Stomach (tissue), 8 donors: ENCODE measurements at regions not wholly inside any gene's neighbourhood (a gene's known extent, or its start where the extent isn't known, plus 50 kb on each side); places are given as distances from the start of the nearest gene placed in this dataset.
A peak's percentile ranks its signal among the peaks of the same experiment; 100 is the strongest.

ENCODE experiments used
- DNase-seq, 2 donors: peaks; one replicate each; pipeline versions ENCODE4 v3.0.0 to v3.0.0-alpha.2; 2013 to 2019
- H3K27ac ChIP-seq, 5 donors: fragments of 200-600 bp in 4 of 5; sonication (generic) in 4 of 5; one replicate each; pipeline ENCODE4 v1.5.1; 2013 to 2019; ENCODE audit warnings: mild to moderate bottlenecking in 1 of 5, moderate library complexity in 1 of 5
- H3K27me3 ChIP-seq, 3 donors: fragments of 200-600 bp; sonication (generic); one replicate each; pipeline ENCODE4 v1.5.1; 2017 to 2019; ENCODE audit warnings: mixed run types in 1 of 3
- H3K36me3 ChIP-seq, 4 donors: fragments of 200-600 bp; sonication (generic); 1 replicate in 3 of 4; 2 replicates in 1 of 4; pipeline ENCODE4 v1.5.1; 2016 to 2019
- H3K4me1 ChIP-seq, 4 donors: fragments of 200-600 bp; sonication (generic); one replicate each; pipeline ENCODE4 v1.5.1; 2016 to 2019
- H3K4me3 ChIP-seq, 4 donors: fragments of 200-600 bp; sonication (generic) in 3 of 4; one replicate each; pipeline ENCODE4 v1.5.1; 2016 to 2019; ENCODE audit warnings: mild to moderate bottlenecking in 1 of 4
- H3K9me3 ChIP-seq, 4 donors: fragments of 200-600 bp; sonication (generic); one replicate each; pipeline ENCODE4 v1.5.1; 2016 to 2019
- EP300 ChIP-seq: sonication (generic); formaldehyde crosslinking; IDR thresholded peaks from one replicate; pipeline ENCODE4 v1.6.1; 2017; ENCODE audit warnings: antibody characterized with exemption
- POLR2A ChIP-seq, 4 donors: fragments of 450-650 bp; IDR thresholded peaks; one replicate each; pipeline ENCODE4 v1.6.1; 2016; ENCODE audit warnings: antibody characterized with exemption in 4 of 4, control low read depth in 2 of 4, mild to moderate bottlenecking in 1 of 4, moderate library complexity in 1 of 4
- POLR2AphosphoS5 ChIP-seq, 3 donors: sonication (generic); formaldehyde crosslinking; IDR thresholded peaks; one replicate each; pipeline ENCODE4 v1.6.1; 2016; ENCODE audit warnings: antibody characterized with exemption in 3 of 3
- WGBS, 5 donors: extraction: QIAGEN DNeasy Blood & Tissue Kit in 3 of 5; methylation state at CpG; one replicate each; pipeline versions ENCODE4 v1.1.5 to v1.1.7; 2013 to 2018; 5-methylcytosine and 5-hydroxymethylcytosine counted together
- intact Hi-C: fragments of 100-400 bp; cut with DNase I; formaldehyde crosslinking; loops from one replicate; pipeline ENCODE4 v1.15.1; 2023; ENCODE audit warnings: low total_unique reads
- TF ChIP-seq, protein P1 (sequence below), 7 experiments: fragments of 450-650 bp in 4 of 7; fragments of 200-600 bp in 3 of 7; sonication (generic) in 3 of 7; IDR thresholded peaks; one replicate each; pipeline ENCODE4 v1.5.1; 2016 to 2019; ENCODE audit warnings: antibody characterized with exemption in 7 of 7, control low read depth in 2 of 7, mild to moderate bottlenecking in 1 of 7
- donor health status: healthy with polysubstance abuse.
- donor health status: Bipolar disorder and iron deficiency.
- donor health status: healthy.

DNA sequence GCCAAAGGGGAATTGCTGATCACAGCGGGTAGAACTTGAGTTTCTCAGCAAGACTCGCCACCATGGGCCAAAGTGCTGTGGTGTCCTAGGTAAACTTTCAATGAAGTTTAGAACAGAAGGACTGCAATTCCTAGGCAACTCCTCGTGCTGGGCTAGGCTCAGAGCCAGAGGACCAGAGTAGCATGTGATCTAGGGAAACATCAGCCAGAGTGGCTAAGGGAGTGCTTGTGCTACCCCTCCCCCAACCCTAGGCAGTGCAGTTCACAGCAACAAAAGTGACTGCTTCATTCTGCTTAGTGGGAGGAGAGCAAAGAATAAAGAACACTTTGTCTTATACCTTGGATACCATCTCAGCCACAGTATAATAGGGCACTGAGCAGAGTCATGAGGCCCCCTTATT is 1658.6 kb upstream of the MIR17HG start:
- Histone ChIP-seq H3K27ac (no peak overlapping the region), H3K9me3 (no peaks in the 10 kb centered on the region), H3K36me3 (no peaks in the 10 kb centered on the region), H3K4me3 (no peak overlapping the region), H3K4me1 (no peaks in the 10 kb centered on the region), H3K27me3 (no peaks in the 10 kb centered on the region)
- peak in 1 of 2 donors; percentile 30 for DNase-seq
- 57 to 77% (median 68%) methylated on average over 3 of the region's 3 CpGs for WGBS, 5 donors
- intact Hi-C loops: no loop called here
- TF ChIP-seq POLR2AphosphoS5 (IDR thresholded peaks at IDR 0.05): no peak
- TF ChIP-seq EP300: no peak
- no peak for TF ChIP-seq POLR2A (IDR thresholded peaks at IDR 0.05)
- TF ChIP-seq, protein P1, sequence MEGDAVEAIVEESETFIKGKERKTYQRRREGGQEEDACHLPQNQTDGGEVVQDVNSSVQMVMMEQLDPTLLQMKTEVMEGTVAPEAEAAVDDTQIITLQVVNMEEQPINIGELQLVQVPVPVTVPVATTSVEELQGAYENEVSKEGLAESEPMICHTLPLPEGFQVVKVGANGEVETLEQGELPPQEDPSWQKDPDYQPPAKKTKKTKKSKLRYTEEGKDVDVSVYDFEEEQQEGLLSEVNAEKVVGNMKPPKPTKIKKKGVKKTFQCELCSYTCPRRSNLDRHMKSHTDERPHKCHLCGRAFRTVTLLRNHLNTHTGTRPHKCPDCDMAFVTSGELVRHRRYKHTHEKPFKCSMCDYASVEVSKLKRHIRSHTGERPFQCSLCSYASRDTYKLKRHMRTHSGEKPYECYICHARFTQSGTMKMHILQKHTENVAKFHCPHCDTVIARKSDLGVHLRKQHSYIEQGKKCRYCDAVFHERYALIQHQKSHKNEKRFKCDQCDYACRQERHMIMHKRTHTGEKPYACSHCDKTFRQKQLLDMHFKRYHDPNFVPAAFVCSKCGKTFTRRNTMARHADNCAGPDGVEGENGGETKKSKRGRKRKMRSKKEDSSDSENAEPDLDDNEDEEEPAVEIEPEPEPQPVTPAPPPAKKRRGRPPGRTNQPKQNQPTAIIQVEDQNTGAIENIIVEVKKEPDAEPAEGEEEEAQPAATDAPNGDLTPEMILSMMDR (IDR thresholded peaks at IDR 0.05): no peak

GRCh38 chr13:89694451-89694850 is 1653.0 kb upstream of the MIR17HG start:
- H3K36me3 ChIP-seq: no peaks in the 10 kb centered on the region
- H3K27ac ChIP-seq: no peak overlapping the region
- H3K4me3 ChIP-seq: no peak overlapping the region
- H3K4me1 ChIP-seq: no peaks in the 10 kb centered on the region
- no peak for TF ChIP-seq POLR2A (IDR thresholded peaks at IDR 0.05)
- TF ChIP-seq, protein P1 (IDR thresholded peaks at IDR 0.05): no peak
- TF ChIP-seq EP300: no peak
- no peak for TF ChIP-seq POLR2AphosphoS5 (IDR thresholded peaks at IDR 0.05)
- no peaks in the 10 kb centered on the region for H3K27me3 ChIP-seq
- no peaks in the 10 kb centered on the region for H3K9me3 ChIP-seq
- WGBS, 5 donors: 53 to 67% (median 59%) methylated on average over 1 of the region's 1 CpG
- intact Hi-C loops: no loop called here
- no peak for DNase-seq

GRCh38 chr13:89695343-89696257 is 1651.9 kb upstream of the MIR17HG start:
- Histone ChIP-seq H3K27ac (no peak overlapping the region), H3K4me1 (no peaks in the 10 kb centered on the region), H3K36me3 (no peaks in the 10 kb centered on the region), H3K4me3 (no peak overlapping the region), H3K27me3 (no peaks in the 10 kb centered on the region), H3K9me3 (no peaks in the 10 kb centered on the region)
- no peak for TF ChIP-seq POLR2AphosphoS5 (IDR thresholded peaks at IDR 0.05)
- TF ChIP-seq, protein P1 (IDR thresholded peaks at IDR 0.05): peak in 5 of 7 experiments; percentile 26 to 68 (median 44)
- peak; percentile 39 to 74 for DNase-seq
- 3 to 14% (median 9%) methylated on average over 4 of the region's 4 CpGs for WGBS, 5 donors
- intact Hi-C loops: no loop called here

- no peaks in the 10 kb centered on the region for H3K4me1 ChIP-seq
- no peak overlapping the region for H3K27ac ChIP-seq
- no peaks in the 10 kb centered on the region for H3K9me3 ChIP-seq
- no peak overlapping the region for H3K4me3 ChIP-seq
- no peaks in the 10 kb centered on the region for H3K27me3 ChIP-seq
- intact Hi-C loops: no loop called here
- H3K36me3 ChIP-seq: no peaks in the 10 kb centered on the region
- no peak for DNase-seq
- 79 to 87% (median 85%) methylated on average over 9 of the region's 9 CpGs for WGBS, 5 donors
- no peak for TF ChIP-seq EP300
- no peak for TF ChIP-seq POLR2A (IDR thresholded peaks at IDR 0.05)
- TF ChIP-seq POLR2AphosphoS5 (IDR thresholded peaks at IDR 0.05): no peak
- TF ChIP-seq, protein P1 (IDR thresholded peaks at IDR 0.05): no peak
These were observed 1645.6 kb upstream of the MIR17HG start for GRCh38 chr13:89701913-89702312.
